ENCODE measurements at regions not wholly inside any gene's neighbourhood (a gene's known extent, or its start where the extent isn't known, plus 50 kb on each side); places are given as distances from the start of the nearest gene placed in this dataset.

GRCh38 chr1:235027076-235027861 is 101.4 kb downstream of the TOMM20 start:
- DNase-seq (ENCODE audit: low read depth), result no peak

GRCh38 chr1:235025422-235025984 is 103.1 kb downstream of the TOMM20 start:
- DNase-seq (ENCODE audit: low read depth), result no peak

GRCh38 chr1:235024711-235025421 is 103.8 kb downstream of the TOMM20 start:
- DNase-seq (ENCODE audit: low read depth), result no peak

- no peak for DNase-seq (ENCODE audit: low read depth)
Observed at GRCh38 chr1:235023711-235024439, 104.8 kb downstream of the TOMM20 start.

- no peak for DNase-seq (ENCODE audit: low read depth)
Observed at GRCh38 chr1:235022981-235023710, 105.5 kb downstream of the TOMM20 start.

GRCh38 chr1:235022341-235022980 is 106.2 kb downstream of the TOMM20 start:
- DNase-seq (ENCODE audit: low read depth), result no peak

GRCh38 chr1:235021815-235022214 is 106.8 kb downstream of the TOMM20 start:
- DNase-seq (ENCODE audit: low read depth), result no peak

GRCh38 chr1:235021321-235021720 is 107.3 kb downstream of the TOMM20 start:
- no peak for DNase-seq (ENCODE audit: low read depth)

GRCh38 chr1:235019961-235020360 is 108.7 kb downstream of the TOMM20 start:
- no peak for DNase-seq (ENCODE audit: low read depth)

- no peak for DNase-seq (ENCODE audit: low read depth)
Observed at GRCh38 chr1:235019471-235019870, 109.2 kb downstream of the TOMM20 start.

GRCh38 chr1:235018720-235019444 is 109.8 kb downstream of the TOMM20 start:
- no peak for DNase-seq (ENCODE audit: low read depth)

- no peak for DNase-seq (ENCODE audit: low read depth)
Observed at GRCh38 chr1:235018161-235018560, 110.5 kb downstream of the TOMM20 start.

GRCh38 chr1:235017719-235018118 is 110.9 kb downstream of the TOMM20 start:
- DNase-seq (ENCODE audit: low read depth), result no peak

GRCh38 chr1:235017191-235017590 is 111.4 kb downstream of the TOMM20 start:
- DNase-seq (ENCODE audit: low read depth), result no peak

- DNase-seq (ENCODE audit: low read depth), result no peak
Observed at GRCh38 chr1:235015291-235015985, 113.2 kb downstream of the TOMM20 start.

- DNase-seq (ENCODE audit: low read depth), result no peak
Observed at GRCh38 chr1:235014756-235015155, 113.9 kb downstream of the TOMM20 start.

- DNase-seq (ENCODE audit: low read depth), result no peak
Observed at GRCh38 chr1:235013512-235013911, 115.1 kb downstream of the TOMM20 start.

- no peak for DNase-seq (ENCODE audit: low read depth)
Observed at GRCh38 chr1:235012436-235013210, 116.0 kb downstream of the TOMM20 start.

All from T-helper 22 cell (primary cell).